Right lobe of liver (tissue), 4 donors: ENCODE measurements at regions not wholly inside any gene's neighbourhood (a gene's known extent, or its start where the extent isn't known, plus 50 kb on each side); places are given as distances from the start of the nearest gene placed in this dataset.

Experiments used
- CTCF ChIP-seq, 4 donors: fragments of 200-600 bp in 3 of 4; fragments of 450-650 bp in 1 of 4; IDR thresholded peaks; one replicate each; pipeline versions ENCODE4 v1.5.1 to v1.8.0; 2016 to 2022; ENCODE audit warnings: antibody characterized with exemption in 4 of 4, mild to moderate bottlenecking in 2 of 4
- POLR2A ChIP-seq: fragments of 450-650 bp; IDR thresholded peaks from one replicate; pipeline ENCODE4 v1.6.1; 2017; ENCODE audit warnings: antibody characterized with exemption, mild to moderate bottlenecking
- donor health status: DM: no; HTN: no; CAD: no.
- donor health status: DM: no; HTN: no; CAD: no.
- donor health status: DM: no; HTN: yes; CAD: no.

DNA sequence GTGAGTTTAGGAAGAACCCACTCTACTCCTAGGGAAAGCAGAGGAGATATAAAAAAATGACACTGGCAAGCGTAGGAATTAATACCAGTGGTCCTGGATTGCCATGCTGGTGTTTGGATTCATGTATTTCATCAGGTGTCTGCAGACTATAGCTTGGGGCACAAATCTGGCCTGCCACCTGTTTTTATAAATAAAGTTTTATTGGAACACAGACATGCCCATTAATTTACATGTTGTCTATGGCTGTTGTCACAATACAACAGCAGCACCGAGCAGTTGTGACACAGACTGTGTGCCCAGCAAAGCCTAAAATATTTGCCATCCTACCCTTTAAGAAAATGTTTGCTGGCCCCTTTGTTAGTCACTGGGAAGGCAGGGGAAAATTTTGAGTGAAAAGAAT, 553.2 kb downstream of the VRK1 start:
- TF ChIP-seq CTCF (IDR thresholded peaks at IDR 0.05), result no peak
- TF ChIP-seq POLR2A, result no peak
